ENCODE measurements at regions not wholly inside any gene's neighbourhood (a gene's known extent, or its start where the extent isn't known, plus 50 kb on each side); places are given as distances from the start of the nearest gene placed in this dataset.

DNA sequence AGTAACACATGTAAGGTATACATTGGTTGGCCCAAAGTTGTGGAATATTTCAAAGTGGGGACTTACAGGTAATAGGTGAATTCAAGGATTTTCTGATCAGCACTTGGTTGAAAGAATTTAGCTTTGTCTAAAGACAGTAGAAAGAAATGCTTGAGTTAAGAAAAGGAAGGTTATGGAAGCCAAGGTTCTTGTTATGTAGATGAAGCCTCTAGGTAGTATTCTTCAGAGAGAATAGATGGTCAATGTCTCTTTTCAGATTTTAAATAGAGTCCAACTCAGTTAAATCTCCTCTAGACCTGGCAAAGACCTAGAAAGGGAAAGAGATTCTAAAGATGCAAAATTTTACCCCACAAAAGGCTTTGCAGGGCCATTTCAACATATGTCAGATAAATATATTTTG lies 157.4 kb downstream of the ANKRD30B start:
- no peak for DNase-seq (ENCODE audit: low read depth)
- H3K27me3 ChIP-seq (ENCODE audit: control insufficient read depth, insufficient read depth, low read length) = no peaks in the 10 kb centered on the region
- CTCF ChIA-PET = no interaction called here
- H3K4me3 ChIP-seq (ENCODE audit: low read depth, low read length) = no peak overlapping the region
- POLR2A ChIA-PET = no interaction called here
- no peaks in the 10 kb centered on the region for H3K36me3 ChIP-seq (ENCODE audit: control insufficient read depth, insufficient read depth, low read length)
- TF ChIP-seq, protein P1, sequence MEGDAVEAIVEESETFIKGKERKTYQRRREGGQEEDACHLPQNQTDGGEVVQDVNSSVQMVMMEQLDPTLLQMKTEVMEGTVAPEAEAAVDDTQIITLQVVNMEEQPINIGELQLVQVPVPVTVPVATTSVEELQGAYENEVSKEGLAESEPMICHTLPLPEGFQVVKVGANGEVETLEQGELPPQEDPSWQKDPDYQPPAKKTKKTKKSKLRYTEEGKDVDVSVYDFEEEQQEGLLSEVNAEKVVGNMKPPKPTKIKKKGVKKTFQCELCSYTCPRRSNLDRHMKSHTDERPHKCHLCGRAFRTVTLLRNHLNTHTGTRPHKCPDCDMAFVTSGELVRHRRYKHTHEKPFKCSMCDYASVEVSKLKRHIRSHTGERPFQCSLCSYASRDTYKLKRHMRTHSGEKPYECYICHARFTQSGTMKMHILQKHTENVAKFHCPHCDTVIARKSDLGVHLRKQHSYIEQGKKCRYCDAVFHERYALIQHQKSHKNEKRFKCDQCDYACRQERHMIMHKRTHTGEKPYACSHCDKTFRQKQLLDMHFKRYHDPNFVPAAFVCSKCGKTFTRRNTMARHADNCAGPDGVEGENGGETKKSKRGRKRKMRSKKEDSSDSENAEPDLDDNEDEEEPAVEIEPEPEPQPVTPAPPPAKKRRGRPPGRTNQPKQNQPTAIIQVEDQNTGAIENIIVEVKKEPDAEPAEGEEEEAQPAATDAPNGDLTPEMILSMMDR (IDR thresholded peaks at IDR 0.05; ENCODE audit: insufficient read depth, low read depth, low read length) = no peak

- ChIA-PET POLR2A (no interaction called here), CTCF (no interaction called here)
- no peaks in the 10 kb centered on the region for H3K27me3 ChIP-seq (ENCODE audit: control insufficient read depth, insufficient read depth, low read length)
- no peaks in the 10 kb centered on the region for H3K36me3 ChIP-seq (ENCODE audit: control insufficient read depth, insufficient read depth, low read length)
- H3K4me3 ChIP-seq (ENCODE audit: low read depth, low read length) = no peak overlapping the region
- no peak for DNase-seq (ENCODE audit: low read depth)
- TF ChIP-seq, protein P1 (IDR thresholded peaks at IDR 0.05; ENCODE audit: insufficient read depth, low read depth, low read length) = no peak
Measured at GRCh38 chr18:14905979-14906378, 158.0 kb downstream of the ANKRD30B start.

DNA sequence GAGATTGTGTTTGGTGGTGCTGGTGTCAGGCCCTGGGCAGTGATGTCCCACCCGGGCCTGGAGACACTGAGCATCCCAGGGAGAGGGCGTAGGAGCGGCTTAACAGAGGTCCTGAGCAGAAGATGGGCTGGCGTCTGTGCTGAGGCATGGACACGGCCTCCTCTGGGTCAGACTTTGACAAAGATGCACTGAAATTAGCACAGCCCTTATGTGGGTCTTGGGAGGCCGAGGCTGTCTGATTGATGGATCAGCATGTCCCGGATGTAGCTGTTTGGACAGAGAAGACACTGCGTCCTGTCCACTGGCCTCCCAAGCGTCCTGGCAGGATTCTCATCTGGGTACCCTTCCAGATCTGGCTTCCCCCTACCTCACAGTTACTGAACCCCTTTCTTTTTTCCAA lies 159.4 kb downstream of the ANKRD30B start:
- CTCF ChIA-PET = no interaction called here
- H3K4me3 ChIP-seq (ENCODE audit: low read depth, low read length) = no peak overlapping the region
- no peak for DNase-seq (ENCODE audit: low read depth)
- H3K27me3 ChIP-seq (ENCODE audit: control insufficient read depth, insufficient read depth, low read length) = no peaks in the 10 kb centered on the region
- TF ChIP-seq, protein P1 (IDR thresholded peaks at IDR 0.05; ENCODE audit: insufficient read depth, low read depth, low read length) = no peak
- no peaks in the 10 kb centered on the region for H3K36me3 ChIP-seq (ENCODE audit: control insufficient read depth, insufficient read depth, low read length)
- POLR2A ChIA-PET = no interaction called here

DNA sequence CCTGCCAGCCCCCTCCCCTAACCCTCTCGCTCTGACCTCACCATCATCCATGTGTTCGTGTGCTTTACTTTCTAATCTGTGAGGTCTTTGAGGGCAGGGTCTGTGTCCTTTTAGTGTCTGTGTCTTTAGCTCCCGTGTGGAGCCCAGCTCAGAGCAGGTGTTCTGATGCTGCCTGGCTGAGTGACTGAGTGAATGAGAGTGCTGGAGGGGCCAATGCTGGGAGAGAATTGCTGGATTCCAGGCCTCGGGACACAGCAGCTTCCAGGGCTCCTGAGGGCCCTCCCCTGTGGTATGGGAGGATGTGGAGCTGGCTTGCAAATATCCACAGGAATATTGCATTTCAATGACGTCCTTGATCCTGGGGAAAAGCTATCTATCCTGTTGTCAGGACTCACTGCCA lies 160.6 kb downstream of the ANKRD30B start:
- H3K4me3 ChIP-seq (ENCODE audit: low read depth, low read length) = no peak overlapping the region
- TF ChIP-seq, protein P1 (IDR thresholded peaks at IDR 0.05; ENCODE audit: insufficient read depth, low read depth, low read length) = no peak
- ChIA-PET POLR2A (no interaction called here), CTCF (no interaction called here)
- DNase-seq (ENCODE audit: low read depth) = no peak
- no peaks in the 10 kb centered on the region for H3K36me3 ChIP-seq (ENCODE audit: control insufficient read depth, insufficient read depth, low read length)
- H3K27me3 ChIP-seq (ENCODE audit: control insufficient read depth, insufficient read depth, low read length) = no peaks in the 10 kb centered on the region

GRCh38 chr18:14912967-14913366 lies 165.0 kb downstream of the ANKRD30B start:
- H3K4me3 ChIP-seq (ENCODE audit: low read depth, low read length) = no peak overlapping the region
- TF ChIP-seq, protein P1 (IDR thresholded peaks at IDR 0.05; ENCODE audit: insufficient read depth, low read depth, low read length) = no peak
- ChIA-PET CTCF (no interaction called here), POLR2A (no interaction called here)
- H3K36me3 ChIP-seq (ENCODE audit: control insufficient read depth, insufficient read depth, low read length) = no peaks in the 10 kb centered on the region
- no peak for DNase-seq (ENCODE audit: low read depth)
- H3K27me3 ChIP-seq (ENCODE audit: control insufficient read depth, insufficient read depth, low read length) = no peaks in the 10 kb centered on the region
